GM18520 (cell line): ENCODE measurements at regions not wholly inside any gene's neighbourhood (a gene's known extent, or its start where the extent isn't known, plus 50 kb on each side); places are given as distances from the start of the nearest gene placed in this dataset.

Source experiments
- ATAC-seq: cut with Tn5 transposase; IDR thresholded peaks from one replicate; pipeline ENCODE4 v1.9.1; 2021; ENCODE audit not compliant: unreplicated experiment

DNA sequence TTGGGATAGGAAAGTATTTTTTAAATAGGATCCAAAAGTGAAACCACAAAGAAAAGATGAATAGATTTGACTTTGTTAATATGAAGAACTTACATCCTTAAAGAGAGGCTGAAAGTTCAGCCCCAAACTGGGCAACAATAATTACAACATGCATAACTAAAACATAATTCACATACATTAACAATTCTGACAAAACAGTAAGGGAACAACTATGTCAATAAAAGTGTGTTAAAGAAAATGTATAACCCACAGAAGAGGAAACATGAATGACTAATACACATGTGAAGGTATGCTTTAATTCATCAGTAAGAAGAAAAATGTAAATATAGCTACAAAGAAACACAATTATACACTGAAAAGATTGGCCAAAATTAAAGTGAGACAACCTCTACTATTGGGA is 1597.6 kb upstream of the MIR17HG start:
- ATAC-seq: no peak

GRCh38 chr13:89750371-89750770 is 1597.1 kb upstream of the MIR17HG start:
- ATAC-seq: no peak

GRCh38 chr13:89751432-89751930 is 1596.0 kb upstream of the MIR17HG start:
- ATAC-seq: no peak

DNA sequence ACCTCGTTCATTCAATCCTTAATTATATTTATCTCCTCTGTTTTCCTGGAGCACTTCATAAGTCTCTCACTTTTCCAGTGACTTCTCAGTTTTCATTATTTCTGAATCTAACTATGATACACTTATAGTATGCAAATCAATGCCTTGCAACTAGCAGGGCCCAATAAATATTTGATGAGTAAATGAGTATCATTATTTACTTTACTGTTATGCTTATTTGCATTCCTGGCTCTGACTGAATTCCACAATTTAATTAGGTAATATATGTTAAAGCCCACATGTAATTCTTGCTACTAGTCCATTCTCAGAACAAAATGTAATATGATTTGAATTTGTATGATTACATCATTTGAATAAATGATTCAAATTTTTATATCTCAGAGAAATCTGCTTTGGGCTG is 1595.1 kb upstream of the MIR17HG start:
- ATAC-seq: no peak

DNA sequence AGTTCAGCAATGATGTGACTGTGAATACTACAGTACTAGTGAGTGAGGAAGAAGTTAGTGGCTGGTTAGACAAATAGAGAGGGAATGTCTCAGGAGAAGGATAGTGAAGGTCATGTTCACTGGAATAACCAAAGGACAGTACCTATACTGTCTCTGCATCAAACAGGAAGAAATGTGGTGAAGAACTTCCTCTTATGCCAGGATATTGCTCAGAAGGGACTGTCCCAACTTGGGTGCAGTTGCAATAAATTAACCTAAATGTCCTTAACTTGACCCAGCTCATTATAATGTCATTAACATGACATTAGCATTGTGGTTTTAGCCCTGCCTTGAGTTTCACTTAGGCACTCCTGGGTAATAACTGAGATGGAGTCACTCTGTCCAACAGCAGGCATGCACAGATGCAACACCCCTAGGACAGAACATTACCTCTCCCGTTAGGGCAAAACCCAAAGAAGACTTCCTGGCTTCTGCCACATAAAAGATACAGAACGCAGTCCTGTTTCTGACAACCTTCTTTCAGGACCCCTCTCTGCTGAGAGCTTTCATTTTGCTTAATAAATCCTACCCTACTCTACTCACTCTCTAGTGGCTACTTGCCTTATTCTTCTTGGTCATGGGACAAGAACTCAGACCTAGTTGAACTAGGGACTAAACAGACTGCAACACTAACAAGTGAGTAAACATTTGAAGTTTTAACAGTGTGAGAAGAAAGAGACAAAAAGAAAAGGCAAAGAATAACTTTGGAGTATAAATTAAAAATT is 1591.6 kb upstream of the MIR17HG start:
- no peak for ATAC-seq

GRCh38 chr13:89763005-89763404 is 1584.5 kb upstream of the MIR17HG start:
- no peak for ATAC-seq

GRCh38 chr13:89783221-89783755 is 1564.2 kb upstream of the MIR17HG start:
- ATAC-seq: no peak

- no peak for ATAC-seq
Observed at GRCh38 chr13:89784161-89784809, 1563.2 kb upstream of the MIR17HG start.

DNA sequence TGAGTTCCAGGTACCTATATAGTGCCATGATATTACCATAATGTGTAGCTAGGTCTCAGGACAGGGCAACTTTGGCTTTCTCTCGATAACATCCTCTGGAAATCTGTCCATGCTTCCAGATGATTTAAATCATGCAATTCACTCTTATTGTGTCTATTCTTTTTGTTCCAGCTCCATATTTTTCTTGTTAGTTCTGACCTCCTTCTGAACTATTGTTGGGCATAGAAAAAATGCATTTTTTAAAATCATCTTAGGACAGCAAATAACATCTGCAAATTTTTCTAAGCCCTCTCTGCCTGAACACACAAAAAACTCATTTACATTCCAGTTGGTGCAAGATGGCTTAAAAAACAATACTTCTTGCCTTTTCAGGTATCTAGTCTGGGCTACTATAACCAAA is 1561.0 kb upstream of the MIR17HG start:
- no peak for ATAC-seq

DNA sequence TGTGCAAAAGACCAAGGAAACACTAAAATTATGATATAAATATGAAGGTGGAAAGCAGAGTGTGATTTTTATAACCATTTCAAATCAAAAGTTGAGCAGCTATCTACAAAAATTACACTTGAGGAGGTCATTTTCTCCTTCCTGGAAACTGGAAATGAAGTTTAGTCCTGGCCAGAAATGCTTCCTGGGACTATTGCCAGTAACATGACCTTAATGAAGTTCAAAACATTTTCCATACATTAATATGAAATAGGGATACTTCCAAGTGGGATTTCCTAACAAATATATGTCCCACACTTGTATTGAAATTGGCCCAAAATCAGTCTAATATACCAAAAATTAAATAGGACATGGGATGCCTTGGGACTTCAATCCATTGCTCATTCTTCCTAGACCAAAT is 1556.8 kb upstream of the MIR17HG start:
- ATAC-seq: no peak

DNA sequence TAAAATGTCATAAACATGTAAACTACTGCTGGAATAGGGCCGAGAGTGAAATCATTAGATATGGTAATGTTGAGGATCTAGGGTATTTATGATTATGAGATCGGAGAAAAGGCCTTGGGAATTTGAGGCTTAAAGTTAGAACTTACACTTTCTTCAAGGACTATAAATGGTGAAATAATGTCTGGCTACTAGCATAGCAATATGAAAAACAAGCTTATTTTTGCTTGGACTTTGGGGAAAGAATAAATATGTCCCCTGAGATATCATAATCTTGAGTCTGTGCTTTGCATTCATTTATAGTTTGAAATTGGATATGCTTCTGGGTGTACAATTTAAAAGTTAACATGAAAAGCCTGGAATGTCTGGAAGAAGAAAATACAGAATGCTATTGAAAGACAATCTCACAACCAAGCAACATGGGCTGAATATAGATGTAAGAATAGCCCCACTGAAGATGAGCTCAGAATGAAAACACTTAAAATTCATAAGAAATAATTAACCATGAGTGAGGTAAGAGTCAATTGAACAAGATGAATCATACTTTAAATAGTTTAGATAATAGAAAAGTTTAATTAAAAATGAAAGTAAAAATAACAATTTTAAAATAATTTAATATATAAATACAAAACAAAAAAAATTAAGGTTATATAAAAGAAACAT is 1555.4 kb upstream of the MIR17HG start:
- ATAC-seq: no peak

DNA sequence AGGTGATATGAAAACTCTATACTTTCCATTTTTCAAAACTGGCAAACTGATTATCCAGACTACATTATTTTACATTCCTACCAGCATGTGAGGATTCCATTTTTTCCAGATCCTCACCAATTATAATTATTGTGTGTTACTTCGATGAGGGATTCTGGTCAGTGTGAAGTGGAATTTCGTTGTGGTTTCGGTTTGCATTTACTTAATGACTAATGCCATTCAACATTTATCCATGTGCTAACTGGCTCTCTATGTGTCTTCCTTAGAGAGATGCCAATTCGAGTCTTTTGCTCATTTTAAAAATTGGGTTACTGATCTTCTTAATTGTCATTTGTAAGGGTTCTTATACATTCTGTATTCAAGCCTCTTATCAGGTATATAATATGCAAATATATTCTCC is 1551.3 kb upstream of the MIR17HG start:
- ATAC-seq: no peak

DNA sequence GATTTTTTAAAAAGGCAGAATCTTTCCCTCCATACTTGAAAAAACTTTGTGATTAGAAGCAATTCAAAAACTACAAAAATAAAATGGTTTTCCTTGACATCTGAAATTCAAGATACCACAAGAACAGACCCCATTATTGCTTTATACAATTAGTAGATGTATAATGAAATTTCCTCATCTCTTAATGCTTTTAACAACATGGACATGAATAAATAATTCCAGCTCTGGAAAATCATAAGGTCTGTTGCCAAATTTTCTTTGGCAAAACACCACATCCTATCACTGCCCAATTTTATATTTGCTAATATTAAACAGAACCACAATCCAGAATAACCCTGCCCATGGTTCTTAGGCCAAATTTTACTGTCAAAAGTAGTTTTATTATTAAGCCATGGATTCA is 1543.6 kb upstream of the MIR17HG start:
- ATAC-seq: no peak

GRCh38 chr13:89806594-89806993 is 1540.9 kb upstream of the MIR17HG start:
- ATAC-seq: no peak

GRCh38 chr13:89812856-89813255 is 1534.6 kb upstream of the MIR17HG start:
- ATAC-seq: no peak

DNA sequence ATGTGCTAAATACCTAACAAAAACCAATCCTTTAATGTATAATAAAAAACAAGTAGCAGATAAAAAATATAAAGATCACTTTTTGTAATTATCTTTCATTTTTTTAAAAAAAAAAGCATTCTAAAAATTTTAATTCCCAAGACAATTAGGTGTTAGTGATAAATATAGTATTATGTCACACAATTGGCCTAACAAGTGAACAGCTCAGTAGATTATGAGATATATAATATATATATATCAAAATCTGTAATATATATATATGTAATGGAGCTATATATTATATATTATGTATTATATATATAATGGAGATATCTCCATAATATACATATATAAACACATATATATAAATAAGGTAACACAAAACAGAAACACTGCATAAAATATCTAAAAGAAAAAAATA is 1531.1 kb upstream of the MIR17HG start:
- ATAC-seq: no peak

GRCh38 chr13:89822467-89822866 is 1525.0 kb upstream of the MIR17HG start:
- ATAC-seq: no peak

DNA sequence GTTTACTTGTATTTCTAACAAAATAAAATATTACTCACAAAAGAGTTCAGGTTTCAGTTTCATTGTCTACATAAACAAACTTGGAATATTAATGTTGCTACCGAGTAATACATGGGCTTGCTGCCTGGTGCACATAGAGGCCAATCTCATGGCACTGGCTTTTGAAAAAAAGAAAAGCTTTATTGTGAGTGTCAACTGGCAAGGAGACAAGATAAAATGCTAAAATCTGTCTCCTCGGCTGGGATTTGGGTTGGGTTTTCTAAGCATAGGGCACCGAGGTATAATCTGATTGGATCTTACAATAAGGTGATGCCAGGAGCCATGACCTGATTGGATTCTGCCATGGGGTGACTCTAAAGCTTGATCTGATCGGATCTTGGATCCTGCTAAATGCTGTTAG is 1519.9 kb upstream of the MIR17HG start:
- ATAC-seq: no peak

DNA sequence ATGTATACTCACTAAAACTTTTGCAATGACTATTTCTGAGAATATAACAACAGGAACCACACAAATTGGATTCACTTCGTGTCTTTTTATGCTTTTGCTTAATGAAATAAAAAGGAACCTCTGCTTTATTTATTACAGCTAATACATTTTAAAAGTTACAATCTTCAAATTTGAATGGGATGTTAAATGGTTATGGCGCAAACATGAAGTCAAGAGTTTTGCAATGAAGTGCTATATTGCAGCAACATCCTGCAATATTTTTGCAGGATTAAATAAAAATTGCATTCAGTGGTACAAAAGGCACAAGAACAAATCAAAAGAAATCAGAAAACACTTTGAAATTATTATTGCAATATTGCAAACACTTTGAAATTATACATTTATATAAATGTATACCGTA is 1519.0 kb upstream of the MIR17HG start:
- no peak for ATAC-seq

GRCh38 chr13:89831157-89831556 is 1516.3 kb upstream of the MIR17HG start:
- ATAC-seq: no peak

DNA sequence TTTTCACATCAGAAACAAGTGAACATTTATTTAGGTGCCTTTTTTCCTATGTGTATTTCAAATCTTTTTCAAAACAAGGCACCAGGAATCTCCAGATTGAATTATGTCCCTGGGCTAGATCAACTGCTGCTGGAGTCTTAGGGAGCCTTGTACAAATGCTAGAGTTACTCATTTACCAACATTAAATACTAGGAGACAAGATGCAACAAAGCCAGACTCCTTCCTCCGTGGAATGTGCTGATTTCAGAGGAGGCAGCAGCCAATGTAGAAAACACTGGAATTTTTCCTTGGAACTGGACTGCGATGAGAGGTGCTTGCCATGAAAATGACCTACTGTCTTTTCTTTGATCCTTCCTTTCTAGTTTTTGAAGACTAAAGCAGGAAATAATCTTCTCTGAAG is 1514.7 kb upstream of the MIR17HG start:
- no peak for ATAC-seq

GRCh38 chr13:89843621-89844020 is 1503.9 kb upstream of the MIR17HG start:
- no peak for ATAC-seq
